Right lobe of liver (tissue), 6 donors: ENCODE measurements at regions not wholly inside any gene's neighbourhood (a gene's known extent, or its start where the extent isn't known, plus 50 kb on each side); places are given as distances from the start of the nearest gene placed in this dataset.
"Not testable (repeated sequence)": the region's sequence is repeated elsewhere in the genome, so short reads cannot be mapped to it uniquely, and the experiment has no call there.

ENCODE experiments used
- ATAC-seq, 4 donors: fragments of 200-7000 bp; cut with Tn5 transposase; one replicate each; pipeline ENCODE4 v1.9.1; 2020; ENCODE audit warnings: mild to moderate bottlenecking in 4 of 4, moderate library complexity in 4 of 4
- DNase-seq, 3 donors: peaks; one replicate each; pipeline ENCODE4 v3.0.0-alpha.2; 2020
- H3K27ac ChIP-seq, 3 donors: fragments of 200-600 bp; one replicate each; pipeline ENCODE4 v1.8.0; 2022
- H3K27me3 ChIP-seq, 2 donors: fragments of 200-600 bp; one replicate each; pipeline ENCODE4 v1.8.0; 2022
- H3K36me3 ChIP-seq, 4 donors: fragments of 200-600 bp; sonication (generic) in 1 of 4; one replicate each; pipeline versions ENCODE4 v1.5.1 to v1.8.0; 2017 to 2022; ENCODE audit warnings: control low read depth in 1 of 4
- H3K4me1 ChIP-seq, 4 donors: fragments of 200-600 bp; sonication (generic) in 1 of 4; one replicate each; pipeline versions ENCODE4 v1.5.1 to v1.8.0; 2017 to 2022; ENCODE audit warnings: control low read depth in 1 of 4
- H3K4me3 ChIP-seq, 3 donors: fragments of 200-600 bp; one replicate each; pipeline ENCODE4 v1.8.0; 2022
- H3K9me3 ChIP-seq, 4 donors: fragments of 200-600 bp; sonication (generic) in 1 of 4; one replicate each; pipeline versions ENCODE4 v1.5.1 to v1.8.0; 2017 to 2022; ENCODE audit warnings: control low read depth in 1 of 4
- POLR2A ChIP-seq: fragments of 450-650 bp; IDR thresholded peaks from one replicate; pipeline ENCODE4 v1.6.1; 2017; ENCODE audit warnings: antibody characterized with exemption, mild to moderate bottlenecking
- WGBS: methylation state at CpG from one replicate; pipeline ENCODE4 v1.1.6; 2018; ENCODE audit warnings: low coverage, low lambda C conversion rate; ENCODE audit not compliant: insufficient coverage; ENCODE audit errors: missing lambda C conversion rate; 5-methylcytosine and 5-hydroxymethylcytosine counted together
- intact Hi-C, 2 donors: fragments of 100-400 bp; cut with DNase I; formaldehyde crosslinking; loops; one replicate each; pipeline versions ENCODE4 v1.11.2 to v1.14.1; 2022
- TF ChIP-seq, protein P1 (sequence below), 4 donors: fragments of 200-600 bp in 3 of 4; fragments of 450-650 bp in 1 of 4; IDR thresholded peaks; one replicate each; pipeline versions ENCODE4 v1.5.1 to v1.8.0; 2016 to 2022; ENCODE audit warnings: antibody characterized with exemption in 4 of 4, mild to moderate bottlenecking in 2 of 4
- donor health status: DM: no; HTN: yes; CAD: no.
- donor health status: DM: no; HTN: no; CAD: no.
- donor health status: DM: no; HTN: no; CAD: no.
- donor health status: DM: no; HTN: yes; CAD: no.
- donor health status: DM: no; HTN: yes; CAD: no.

DNA sequence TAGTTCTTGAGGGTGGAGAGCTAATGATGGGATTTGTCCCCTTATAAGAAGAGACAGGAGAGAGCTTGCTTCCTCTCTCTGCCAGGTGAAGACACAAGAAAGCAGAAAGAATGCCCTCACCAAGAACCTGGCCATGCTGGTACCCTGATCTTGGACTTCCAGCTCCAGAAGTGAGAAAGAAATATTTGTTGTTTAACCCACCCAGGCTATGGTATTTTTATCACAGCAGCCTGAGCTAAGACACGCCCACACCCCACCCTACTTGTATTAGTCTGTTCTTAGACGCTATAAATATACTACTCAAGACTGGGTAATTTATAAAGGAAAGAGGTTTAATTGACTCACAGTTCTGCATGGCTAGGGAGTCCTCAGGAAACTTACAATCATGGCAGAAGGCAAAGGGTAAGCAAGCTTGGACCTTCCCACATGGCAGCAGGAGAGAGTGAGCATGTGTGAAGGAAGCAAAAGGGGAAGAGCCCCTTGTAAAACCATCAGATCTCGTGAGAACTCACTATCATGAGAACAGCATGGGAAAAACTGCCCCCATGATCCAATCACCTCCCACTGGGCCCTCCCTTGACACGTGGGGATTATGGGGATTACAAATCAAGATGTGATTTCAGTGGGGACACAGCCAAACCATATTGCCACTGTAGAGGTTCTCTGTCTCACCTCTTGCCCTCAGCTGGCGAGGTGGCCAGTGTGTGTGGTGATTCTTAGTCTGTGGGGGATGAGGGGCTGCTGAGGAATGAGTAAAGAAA is 57.4 kb upstream of the RCBTB2 start:
- no peak for DNase-seq
- intact Hi-C loops: loop anchor here in 1 of 2 donors (10.0 kb wide), 1 partner anchor 174 kb away; no protein-coding TSS in a partner anchor

DNA sequence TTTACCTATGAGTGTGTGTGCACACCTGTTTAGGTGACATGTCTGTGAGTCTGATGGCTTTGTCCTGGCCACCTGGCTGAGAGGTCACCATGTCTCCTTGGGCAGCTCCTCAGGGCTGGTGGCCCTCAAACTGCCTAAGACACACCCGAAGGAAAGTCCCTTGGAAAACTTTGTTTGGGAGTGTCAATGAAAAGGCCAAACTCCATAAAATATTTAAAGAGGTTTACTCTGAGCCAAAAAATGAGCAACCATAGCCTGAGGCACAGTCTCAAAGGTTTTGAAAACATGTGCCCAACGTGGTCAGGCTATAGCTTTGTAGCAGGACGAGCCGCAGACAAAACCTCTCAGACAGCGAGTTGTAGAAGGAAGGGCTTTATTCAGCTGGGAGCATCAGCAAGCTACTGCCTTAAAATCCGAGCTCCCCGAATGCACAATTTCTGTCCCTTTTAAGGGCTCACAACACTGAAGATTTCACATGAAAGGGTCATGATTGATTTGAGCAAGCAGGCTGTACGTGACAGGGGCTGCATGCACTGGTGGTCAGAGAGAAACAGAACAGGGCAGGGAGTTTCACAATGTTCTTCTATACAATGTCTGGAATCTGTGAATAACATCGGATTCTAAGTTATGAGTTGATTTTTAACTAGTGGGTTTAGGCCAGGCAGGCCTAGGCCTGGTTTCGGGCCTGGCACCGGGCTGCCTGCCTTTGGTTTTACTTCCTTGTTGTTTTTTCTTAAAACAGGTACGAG is 58.4 kb upstream of the RCBTB2 start:
- not testable (repeated sequence) for H3K27me3 ChIP-seq, DNase-seq, H3K36me3 ChIP-seq, H3K4me1 ChIP-seq, H3K4me3 ChIP-seq, H3K27ac ChIP-seq, H3K9me3 ChIP-seq, ATAC-seq
- WGBS: 63% methylated on average over 8 of the region's 12 CpGs
- intact Hi-C loops: loop anchor here in 1 of 2 donors (10.0 kb wide), 1 partner anchor 174 kb away; no protein-coding TSS in a partner anchor

More for the DNA sequence above, 57.4 kb upstream of the RCBTB2 start:
- no peak overlapping the region for H3K4me3 ChIP-seq
- no peak for ATAC-seq
- H3K4me1 ChIP-seq: no peaks in the 10 kb centered on the region
- H3K27ac ChIP-seq: no peak overlapping the region
- no peaks in the 10 kb centered on the region for H3K27me3 ChIP-seq
- H3K9me3 ChIP-seq: no peaks in the 10 kb centered on the region
- 78% methylated on average over 5 of the region's 5 CpGs for WGBS
- no peaks in the 10 kb centered on the region for H3K36me3 ChIP-seq
- TF ChIP-seq, protein P1, sequence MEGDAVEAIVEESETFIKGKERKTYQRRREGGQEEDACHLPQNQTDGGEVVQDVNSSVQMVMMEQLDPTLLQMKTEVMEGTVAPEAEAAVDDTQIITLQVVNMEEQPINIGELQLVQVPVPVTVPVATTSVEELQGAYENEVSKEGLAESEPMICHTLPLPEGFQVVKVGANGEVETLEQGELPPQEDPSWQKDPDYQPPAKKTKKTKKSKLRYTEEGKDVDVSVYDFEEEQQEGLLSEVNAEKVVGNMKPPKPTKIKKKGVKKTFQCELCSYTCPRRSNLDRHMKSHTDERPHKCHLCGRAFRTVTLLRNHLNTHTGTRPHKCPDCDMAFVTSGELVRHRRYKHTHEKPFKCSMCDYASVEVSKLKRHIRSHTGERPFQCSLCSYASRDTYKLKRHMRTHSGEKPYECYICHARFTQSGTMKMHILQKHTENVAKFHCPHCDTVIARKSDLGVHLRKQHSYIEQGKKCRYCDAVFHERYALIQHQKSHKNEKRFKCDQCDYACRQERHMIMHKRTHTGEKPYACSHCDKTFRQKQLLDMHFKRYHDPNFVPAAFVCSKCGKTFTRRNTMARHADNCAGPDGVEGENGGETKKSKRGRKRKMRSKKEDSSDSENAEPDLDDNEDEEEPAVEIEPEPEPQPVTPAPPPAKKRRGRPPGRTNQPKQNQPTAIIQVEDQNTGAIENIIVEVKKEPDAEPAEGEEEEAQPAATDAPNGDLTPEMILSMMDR (IDR thresholded peaks at IDR 0.05): no peak
- no peak for TF ChIP-seq POLR2A

DNA sequence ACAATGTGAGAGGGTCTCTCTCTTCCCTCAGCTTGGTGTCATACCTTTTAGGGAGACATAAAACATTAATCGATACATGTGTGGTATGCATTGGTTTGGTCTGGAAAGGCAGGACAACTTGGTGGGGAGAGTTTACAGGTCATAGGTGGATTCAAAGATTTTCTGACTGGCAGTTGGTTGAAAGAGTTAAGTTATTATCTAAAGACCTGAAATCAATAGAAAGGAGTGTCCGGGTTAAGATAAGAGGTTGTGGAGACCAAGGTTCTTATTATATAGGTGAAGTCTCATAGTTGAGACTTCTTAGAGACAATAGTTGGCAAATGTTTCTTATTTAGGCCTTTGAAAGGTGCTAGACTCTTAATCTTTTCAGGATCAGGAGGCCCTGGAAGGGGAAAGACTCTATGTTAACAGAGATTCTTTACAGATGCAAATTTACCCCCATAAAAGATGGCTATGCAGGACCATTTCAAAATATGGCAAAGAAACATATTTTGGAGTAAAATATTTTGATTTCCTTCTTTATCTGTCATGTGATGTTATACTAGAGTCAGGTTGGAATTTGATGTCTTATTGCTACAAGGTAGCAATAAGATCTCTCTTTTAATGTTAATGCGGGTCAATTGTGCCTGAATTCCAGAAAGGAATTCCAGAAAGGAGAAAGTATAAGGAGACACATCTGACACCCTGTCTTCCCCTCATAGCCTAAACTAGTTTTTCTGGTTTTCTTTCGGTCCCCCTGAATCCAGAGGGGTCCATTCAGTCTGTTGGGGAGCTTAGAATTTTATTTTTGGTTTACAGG is 59.2 kb upstream of the RCBTB2 start:
- 70% methylated on average over 4 of the region's 4 CpGs for WGBS
- Histone ChIP-seq H3K27me3 (no peaks in the 10 kb centered on the region), H3K9me3 (no peaks in the 10 kb centered on the region), H3K36me3 (no peaks in the 10 kb centered on the region), H3K27ac (no peak overlapping the region), H3K4me3 (no peak overlapping the region), H3K4me1 (no peaks in the 10 kb centered on the region)
- no peak for DNase-seq
- intact Hi-C loops: loop anchor here in 1 of 2 donors (10.0 kb wide), 1 partner anchor 173 kb away; no protein-coding TSS in a partner anchor
- ATAC-seq: no peak
- TF ChIP-seq POLR2A: no peak
- TF ChIP-seq, protein P1 (IDR thresholded peaks at IDR 0.05): no peak

DNA sequence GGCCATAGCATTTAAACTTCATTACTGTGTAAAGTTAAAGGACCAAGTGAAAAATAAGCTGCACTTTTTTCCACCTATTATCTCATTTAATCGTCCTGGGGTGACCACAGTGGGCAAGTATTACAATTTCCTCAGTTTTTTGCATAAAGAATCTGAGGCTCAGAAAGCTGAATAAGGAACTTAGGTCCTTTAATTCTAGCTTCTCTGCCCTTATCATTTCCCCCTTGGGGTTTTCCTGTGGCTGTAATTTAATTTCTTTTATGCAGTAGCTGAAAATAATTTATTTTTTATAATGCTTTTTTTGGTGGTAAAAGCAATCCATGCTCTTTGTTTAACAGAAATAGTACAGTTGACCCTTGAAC is 59.8 kb upstream of the RCBTB2 start:
- intact Hi-C loops: loop anchor here in 1 of 2 donors (10.0 kb wide), 1 partner anchor 172 kb away; no protein-coding TSS in a partner anchor
- H3K27ac ChIP-seq: no peak overlapping the region
- DNase-seq: no peak
- H3K9me3 ChIP-seq: no peaks in the 10 kb centered on the region
- TF ChIP-seq, protein P1 (IDR thresholded peaks at IDR 0.05): no peak
- no peak for TF ChIP-seq POLR2A
- no peaks in the 10 kb centered on the region for H3K27me3 ChIP-seq
- H3K4me3 ChIP-seq: no peak overlapping the region
- 18% methylated on average over 1 of the region's 1 CpG for WGBS
- H3K4me1 ChIP-seq: no peaks in the 10 kb centered on the region
- no peak for ATAC-seq
- no peaks in the 10 kb centered on the region for H3K36me3 ChIP-seq
